Activated CD8-positive, alpha-beta T cell treated with anti-CD3 and anti-CD28 coated beads for 36 hours (primary cell): ENCODE measurements at regions not wholly inside any gene's neighbourhood (a gene's known extent, or its start where the extent isn't known, plus 50 kb on each side); places are given as distances from the start of the nearest gene placed in this dataset.
"Not testable (repeated sequence)": the region's sequence is repeated elsewhere in the genome, so short reads cannot be mapped to it uniquely, and the experiment has no call there.

Experiments
- ATAC-seq: fragments of 200-7000 bp; cut with Tn5 transposase; one replicate; pipeline ENCODE4 v1.10.0; 2021; ENCODE audit warnings: mild to moderate bottlenecking, moderate library complexity
- CTCF ChIA-PET: fragments of 350-600 bp; sonication (Branson Sonifier 250); formaldehyde crosslinking; loops from one replicate; lab custom pipeline; 2021; ENCODE audit warnings: antibody characterized with exemption; lab: Charles Lee
- POLR2A ChIA-PET: fragments of 350-600 bp; sonication (Branson Sonifier 250); formaldehyde crosslinking; loops from one replicate; lab custom pipeline; 2021; ENCODE audit warnings: antibody characterized with exemption; lab: Charles Lee
- DNase-seq: peaks from one replicate; pipeline ENCODE4 v3.0.0-alpha.2; 2020
- H3K27ac Mint-ChIP-seq: one replicate; pipeline ENCODE4 v1.8.0; 2021; ENCODE audit warnings: mild to moderate bottlenecking, mixed read lengths
- H3K27me3 Mint-ChIP-seq: one replicate; pipeline ENCODE4 v1.8.0; 2021; ENCODE audit warnings: mixed read lengths
- H3K36me3 Mint-ChIP-seq: one replicate; pipeline ENCODE4 v1.8.0; 2021; ENCODE audit warnings: low read depth, mixed read lengths
- H3K4me1 Mint-ChIP-seq: one replicate; pipeline ENCODE4 v1.8.0; 2021; ENCODE audit warnings: low read depth, mixed read lengths
- H3K4me3 Mint-ChIP-seq: one replicate; pipeline ENCODE4 v1.8.0; 2021; ENCODE audit warnings: mild to moderate bottlenecking, moderate library complexity, mixed read lengths
- H3K9me3 Mint-ChIP-seq: one replicate; pipeline ENCODE4 v1.8.0; 2021; ENCODE audit warnings: mixed read lengths
- CTCF ChIP-seq: fragments of 200-600 bp; IDR thresholded peaks from one replicate; pipeline ENCODE4 v1.8.0; 2022; ENCODE audit warnings: antibody characterized with exemption, mild to moderate bottlenecking
- intact Hi-C: fragments of 100-400 bp; cut with micrococcal nuclease; formaldehyde crosslinking; loops from one replicate; pipeline ENCODE4 v1.10.0; 2022

- no peak for TF ChIP-seq CTCF
- no peak overlapping the region for H3K4me3 Mint-ChIP-seq
- H3K9me3 Mint-ChIP-seq, result peaks cover 2% of the 10 kb centered on the region
- POLR2A ChIA-PET, result no interaction called here
- no peak for DNase-seq
- H3K27me3 Mint-ChIP-seq, result peaks cover 2% of the 10 kb centered on the region
- intact Hi-C loops, result no loop called here
- H3K4me1 Mint-ChIP-seq, result no peaks in the 10 kb centered on the region
- no peak overlapping the region for H3K27ac Mint-ChIP-seq
- ATAC-seq, result no peak
- CTCF ChIA-PET, result no interaction called here
- no peaks in the 10 kb centered on the region for H3K36me3 Mint-ChIP-seq
Measured at GRCh38 chr12:41661141-41661765, 473.1 kb downstream of the PDZRN4 start.

GRCh38 chr12:41656454-41656853 is 468.3 kb downstream of the PDZRN4 start:
- intact Hi-C loops, result no loop called here
- no peak for TF ChIP-seq CTCF
- DNase-seq (no peak), ATAC-seq (no peak)
- H3K27me3 Mint-ChIP-seq, result peaks cover 2% of the 10 kb centered on the region
- H3K4me3 Mint-ChIP-seq, result no peak overlapping the region
- no peaks in the 10 kb centered on the region for H3K4me1 Mint-ChIP-seq
- H3K27ac Mint-ChIP-seq, result no peak overlapping the region
- no peaks in the 10 kb centered on the region for H3K9me3 Mint-ChIP-seq
- H3K36me3 Mint-ChIP-seq, result no peaks in the 10 kb centered on the region
- POLR2A ChIA-PET, result no interaction called here
- CTCF ChIA-PET, result no interaction called here

GRCh38 chr12:41653386-41654326 is 465.5 kb downstream of the PDZRN4 start:
- no peak for ATAC-seq
- CTCF ChIA-PET, result no interaction called here
- Mint-ChIP-seq H3K27ac (no peak overlapping the region), H3K4me3 (no peak overlapping the region), H3K36me3 (no peaks in the 10 kb centered on the region), H3K9me3 (no peaks in the 10 kb centered on the region), H3K4me1 (no peaks in the 10 kb centered on the region), H3K27me3 (no peaks in the 10 kb centered on the region)
- DNase-seq, result no peak
- no peak for TF ChIP-seq CTCF
- intact Hi-C loops, result no loop called here
- POLR2A ChIA-PET, result no interaction called here

GRCh38 chr12:41652981-41653380 is 464.9 kb downstream of the PDZRN4 start:
- ChIA-PET POLR2A (no interaction called here), CTCF (no interaction called here)
- H3K9me3 Mint-ChIP-seq, result no peaks in the 10 kb centered on the region
- ATAC-seq (no peak), DNase-seq (no peak)
- no peaks in the 10 kb centered on the region for H3K27me3 Mint-ChIP-seq
- intact Hi-C loops, result no loop called here
- no peaks in the 10 kb centered on the region for H3K36me3 Mint-ChIP-seq
- no peak overlapping the region for H3K27ac Mint-ChIP-seq
- no peak overlapping the region for H3K4me3 Mint-ChIP-seq
- no peaks in the 10 kb centered on the region for H3K4me1 Mint-ChIP-seq
- TF ChIP-seq CTCF, result no peak

- Mint-ChIP-seq H3K4me1 (no peaks in the 10 kb centered on the region), H3K4me3 (no peak overlapping the region), H3K27ac (no peak overlapping the region), H3K36me3 (no peaks in the 10 kb centered on the region), H3K27me3 (no peaks in the 10 kb centered on the region), H3K9me3 (no peaks in the 10 kb centered on the region)
- ChIA-PET POLR2A (no interaction called here), CTCF (interaction anchor here (1.0 kb wide), 1 partner anchor 205 kb away, joined by 3 read pairs; no protein-coding TSS in a partner anchor)
- no peak for ATAC-seq
- no peak for TF ChIP-seq CTCF
- intact Hi-C loops, result no loop called here
- no peak for DNase-seq
Measured at GRCh38 chr12:41645624-41646023, 457.5 kb downstream of the PDZRN4 start.

GRCh38 chr12:41642808-41643207 is 454.7 kb downstream of the PDZRN4 start:
- DNase-seq, intact Hi-C loops, H3K4me3 Mint-ChIP-seq, POLR2A ChIA-PET, CTCF ChIA-PET, H3K27ac Mint-ChIP-seq, H3K9me3 Mint-ChIP-seq, H3K4me1 Mint-ChIP-seq, ATAC-seq, H3K27me3 Mint-ChIP-seq, H3K36me3 Mint-ChIP-seq: not testable (repeated sequence)
